ENCODE measurements at regions not wholly inside any gene's neighbourhood (a gene's known extent, or its start where the extent isn't known, plus 50 kb on each side); places are given as distances from the start of the nearest gene placed in this dataset.

DNA sequence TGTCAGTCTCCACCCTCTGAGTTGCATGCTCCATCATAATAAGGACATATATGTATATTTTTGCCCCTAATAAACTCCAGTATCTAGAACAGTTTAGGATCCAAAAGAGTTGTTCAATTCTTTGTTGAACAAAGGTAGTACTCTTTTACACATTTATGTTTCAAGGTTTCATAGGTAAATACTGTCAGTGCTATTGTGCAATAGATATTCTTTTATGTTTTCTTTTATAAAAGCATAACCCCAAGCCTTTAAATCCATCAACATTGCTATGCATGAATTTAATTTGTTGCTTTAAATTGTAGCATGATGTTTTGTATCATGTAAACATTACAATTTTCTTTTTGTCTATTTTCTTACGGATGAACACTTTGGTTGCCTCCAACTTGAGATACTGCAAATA is 469.7 kb upstream of the COBL start:
- DNase-seq (ENCODE audit: low read depth): no peak

DNA sequence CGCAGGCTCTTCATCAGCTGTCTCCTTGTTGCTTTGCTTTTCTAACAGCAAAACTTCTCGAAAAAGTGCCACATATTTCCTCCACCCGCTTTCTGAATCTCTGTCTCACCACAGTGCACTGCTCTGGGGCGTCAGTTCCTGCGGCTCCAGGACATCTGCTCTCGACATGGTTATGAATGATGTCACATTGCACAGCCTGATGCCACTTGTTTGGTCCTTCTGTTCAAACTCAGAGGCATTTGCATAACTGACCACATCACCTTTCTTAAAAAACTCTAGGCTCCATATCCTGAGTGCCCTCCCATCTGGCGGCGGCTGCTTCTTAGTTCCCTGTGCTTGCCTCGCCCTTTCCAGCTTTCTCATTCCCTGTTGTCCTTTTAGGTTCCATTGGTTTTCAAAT is 469.3 kb upstream of the COBL start:
- DNase-seq (ENCODE audit: low read depth): no peak

DNA sequence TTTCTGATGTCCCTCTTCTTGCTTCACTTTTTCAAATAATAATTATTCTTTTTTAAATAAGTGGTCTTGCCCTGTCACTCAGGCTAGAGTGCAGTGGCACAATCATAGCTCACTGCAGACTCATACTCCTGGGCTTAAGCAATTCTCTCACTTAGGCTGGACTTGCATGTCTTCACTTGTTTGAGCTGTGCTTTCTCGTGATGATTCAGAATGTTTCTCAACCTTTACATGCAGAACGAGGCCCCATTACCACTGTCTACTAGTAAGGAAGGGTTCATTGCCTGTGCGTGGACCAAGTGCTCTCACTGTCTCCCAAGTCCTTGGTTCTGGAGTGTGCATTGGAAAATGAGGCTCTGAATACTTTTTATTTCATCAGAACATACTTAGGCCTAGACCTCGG is 468.6 kb upstream of the COBL start:
- DNase-seq (ENCODE audit: low read depth): no peak

DNA sequence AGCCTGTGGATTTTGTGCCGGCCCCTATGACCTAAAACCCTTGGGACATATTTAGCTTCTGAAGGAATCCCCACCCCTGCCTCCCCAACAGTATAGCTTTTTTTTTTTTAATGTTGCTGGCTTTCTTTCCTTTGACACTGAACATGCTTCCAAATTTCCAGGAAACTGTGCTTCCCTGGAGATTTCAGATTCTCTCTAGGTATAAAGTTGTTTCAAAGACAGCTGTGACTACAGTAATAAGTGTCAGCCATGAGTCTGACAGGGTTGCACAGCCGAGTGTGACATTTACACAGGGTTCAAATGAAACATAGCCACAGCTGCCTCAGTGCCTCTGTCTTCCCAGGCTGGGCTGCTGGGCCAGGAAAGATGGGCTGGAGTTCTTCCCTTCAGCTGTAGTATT is 466.6 kb upstream of the COBL start:
- no peak for DNase-seq (ENCODE audit: low read depth)

DNA sequence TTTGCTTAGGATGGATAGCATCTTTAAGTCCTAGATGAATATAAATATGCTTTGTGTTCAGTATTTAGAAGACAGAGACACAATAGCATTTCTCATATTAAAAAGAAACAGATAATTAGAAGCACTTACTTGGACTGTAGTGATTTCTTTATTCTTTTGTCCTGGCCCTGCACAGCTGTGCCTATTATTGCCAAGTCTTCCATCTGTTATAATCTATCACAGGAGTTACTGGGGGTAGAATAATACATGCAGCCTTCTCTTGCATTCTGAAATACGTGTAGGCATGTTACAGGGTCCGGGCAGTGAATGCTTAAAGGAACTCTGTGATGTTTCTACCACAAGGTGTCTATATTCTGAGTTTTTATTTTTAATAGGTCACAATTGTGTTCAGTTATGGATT is 461.5 kb upstream of the COBL start:
- no peak for DNase-seq (ENCODE audit: low read depth)

DNA sequence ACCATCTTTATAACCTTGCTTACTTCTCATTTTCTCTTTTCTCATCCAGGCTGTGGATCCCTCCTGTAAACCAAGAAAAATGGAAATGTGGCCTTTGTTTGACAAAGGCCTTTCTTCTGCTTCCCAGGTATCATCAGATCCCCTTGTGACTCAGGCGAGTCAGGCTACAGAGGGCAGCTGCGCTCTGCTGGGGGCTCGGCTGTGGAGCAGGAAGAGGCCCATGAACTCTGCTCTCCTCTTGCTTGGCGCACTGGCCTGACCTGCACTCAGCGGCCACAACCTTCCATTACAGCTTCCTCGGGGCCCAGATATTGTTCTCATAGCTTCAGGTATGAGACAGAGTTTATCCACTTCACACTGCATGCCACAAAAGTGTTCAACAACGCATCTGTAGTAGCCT is 457.6 kb upstream of the COBL start:
- no peak for DNase-seq (ENCODE audit: low read depth)

DNA sequence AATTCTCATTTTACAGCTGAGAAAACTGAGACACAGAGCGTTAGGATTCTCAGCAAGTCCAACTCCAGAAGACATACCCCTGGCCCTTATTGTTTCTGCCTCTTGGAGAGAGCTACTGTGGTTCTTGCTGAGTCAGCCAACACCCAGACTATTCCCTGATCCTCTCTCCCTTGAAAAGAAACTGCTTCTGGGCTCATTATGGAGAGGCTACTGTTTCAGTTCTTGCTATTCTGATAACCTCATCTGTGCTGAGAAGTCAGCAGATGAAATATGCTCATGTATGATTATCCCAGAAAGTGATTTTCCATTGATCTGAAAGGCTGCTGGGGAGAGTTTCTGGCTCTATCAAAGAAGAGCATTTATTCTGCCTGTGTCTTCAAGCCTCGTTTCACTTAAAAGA is 455.6 kb upstream of the COBL start:
- no peak for DNase-seq (ENCODE audit: low read depth)

DNA sequence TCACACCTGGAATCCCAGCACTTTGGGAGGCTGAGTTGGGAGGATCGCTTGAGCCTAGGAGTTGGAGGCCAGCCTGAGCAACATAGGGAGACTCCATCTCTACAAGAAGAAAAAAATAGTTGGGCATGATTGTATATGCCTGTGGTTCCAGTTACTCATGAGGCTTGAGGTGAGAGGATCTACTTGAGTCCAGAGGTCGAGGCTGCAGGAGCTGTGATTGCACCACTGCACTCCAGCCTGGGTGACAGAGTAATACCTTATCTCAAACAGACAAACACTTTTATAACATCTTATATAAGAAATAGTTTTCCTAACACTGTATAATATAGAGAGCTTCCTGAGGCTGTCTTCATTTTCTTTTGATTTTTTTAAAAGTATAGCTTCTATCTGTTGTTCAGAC is 448.4 kb upstream of the COBL start:
- no peak for DNase-seq (ENCODE audit: low read depth)

DNA sequence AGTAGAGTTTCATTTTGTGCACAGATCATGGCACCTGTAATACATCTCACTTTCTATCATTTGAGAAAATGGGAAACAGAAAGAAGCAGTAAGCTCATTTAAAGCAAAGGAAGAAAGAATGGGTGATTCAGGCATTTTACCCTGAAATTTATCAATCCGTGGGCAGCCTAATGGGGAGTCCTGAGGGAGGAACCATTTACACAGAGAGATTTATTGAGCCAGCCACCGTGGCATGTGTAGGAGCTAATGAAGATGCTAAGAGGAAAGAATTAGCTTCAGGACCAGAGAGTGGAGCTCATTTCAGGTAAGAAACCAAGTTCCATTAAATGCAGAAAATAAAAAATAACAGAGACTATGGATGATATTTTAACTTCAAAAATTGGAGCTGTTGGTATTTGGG is 443.4 kb upstream of the COBL start:
- DNase-seq (ENCODE audit: low read depth): no peak

DNA sequence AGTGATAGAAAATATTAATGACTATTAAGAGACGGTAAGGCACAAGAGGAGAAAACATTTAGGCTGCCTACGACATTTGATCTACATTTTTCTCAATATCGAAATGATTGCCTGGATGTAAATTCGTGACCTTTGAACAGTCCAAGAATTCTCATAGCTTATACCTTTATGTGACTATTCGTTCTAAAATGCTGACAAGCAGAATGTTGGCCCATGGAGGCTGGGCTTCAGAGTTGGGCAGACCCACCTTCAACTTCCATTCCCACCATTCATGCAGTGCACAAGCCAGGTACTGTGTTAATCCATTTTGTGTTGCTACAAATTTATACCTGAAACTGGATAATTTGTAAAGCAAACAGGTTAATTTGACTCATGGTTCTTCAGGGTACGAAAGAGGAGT is 441.4 kb upstream of the COBL start:
- DNase-seq (ENCODE audit: low read depth): no peak

DNA sequence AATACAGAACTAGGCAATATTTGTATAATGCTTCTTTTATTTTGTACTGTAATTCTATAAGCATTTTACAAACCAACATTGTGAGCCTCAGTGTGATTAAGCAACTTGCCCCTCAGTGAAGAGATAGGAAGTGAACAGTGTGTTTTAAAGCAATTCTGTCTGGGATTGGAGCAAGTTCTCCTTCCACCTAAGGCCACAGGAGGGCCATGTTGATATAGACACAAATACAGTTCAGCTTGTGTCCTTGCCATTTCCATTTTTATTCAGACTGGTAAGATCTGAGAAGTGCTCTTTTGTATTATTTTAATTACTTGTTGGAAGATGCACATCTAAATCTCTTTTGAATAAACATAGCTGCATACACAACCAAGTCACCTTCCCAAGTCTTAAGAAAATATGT is 416.3 kb upstream of the COBL start:
- DNase-seq (ENCODE audit: low read depth): no peak

DNA sequence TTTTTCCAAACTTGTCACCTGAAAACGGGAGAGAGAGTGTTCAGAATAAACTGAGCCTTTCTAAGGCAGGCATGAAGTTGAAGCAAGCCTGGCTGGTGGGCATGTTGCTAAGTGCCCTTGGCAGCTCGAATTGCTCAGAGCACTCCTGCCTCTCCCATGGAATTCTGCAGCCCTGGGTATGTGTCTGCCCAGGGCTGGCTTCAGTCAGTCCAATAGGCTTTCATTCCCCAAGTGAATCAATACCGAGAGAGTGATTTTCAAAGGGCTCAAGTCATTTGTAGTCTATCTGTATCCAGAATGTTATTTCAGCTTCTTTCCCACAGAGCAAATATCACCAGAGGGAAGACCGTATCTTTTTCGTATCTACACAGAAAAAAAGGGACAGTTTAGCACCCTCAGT is 415.5 kb upstream of the COBL start:
- DNase-seq (ENCODE audit: low read depth): no peak

DNA sequence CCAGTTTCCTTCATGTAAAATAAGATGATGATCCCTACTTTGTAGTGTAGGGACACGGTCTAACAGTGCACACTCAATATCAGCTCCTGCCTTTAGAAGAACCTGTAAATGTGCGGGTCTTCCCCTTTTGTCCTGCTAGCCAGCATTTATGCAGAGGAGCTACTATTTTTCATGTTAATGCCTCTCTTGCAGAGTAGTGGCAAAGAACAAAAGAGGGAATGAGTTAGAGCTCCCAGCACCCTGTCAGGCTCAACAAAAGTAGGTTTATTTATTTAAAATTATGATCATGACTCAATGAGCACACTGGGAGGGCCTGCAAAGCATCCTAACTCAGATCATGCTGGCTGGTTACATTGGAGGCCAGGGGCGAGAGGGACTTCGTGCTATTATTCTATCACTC is 414.5 kb upstream of the COBL start:
- DNase-seq (ENCODE audit: low read depth): no peak

DNA sequence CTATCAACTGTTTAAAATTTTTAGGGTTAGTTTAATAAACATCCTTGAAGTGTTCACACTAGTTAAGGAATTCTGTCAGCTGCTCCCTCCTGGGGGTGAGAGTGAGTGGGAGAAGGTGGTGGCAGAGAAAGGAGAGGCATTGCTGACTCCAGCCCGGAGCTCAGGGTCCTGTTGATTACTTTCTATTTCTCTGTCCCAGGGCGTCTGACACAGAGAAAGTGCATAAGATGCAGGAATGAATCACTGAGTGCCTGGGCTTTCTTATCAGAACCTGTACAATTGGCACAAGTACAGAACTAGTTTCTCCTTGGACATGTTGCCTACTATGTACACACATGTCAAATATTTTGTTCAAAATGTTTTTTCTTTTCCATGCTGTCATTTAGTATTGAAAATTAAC is 410.8 kb upstream of the COBL start:
- DNase-seq (ENCODE audit: low read depth): no peak

DNA sequence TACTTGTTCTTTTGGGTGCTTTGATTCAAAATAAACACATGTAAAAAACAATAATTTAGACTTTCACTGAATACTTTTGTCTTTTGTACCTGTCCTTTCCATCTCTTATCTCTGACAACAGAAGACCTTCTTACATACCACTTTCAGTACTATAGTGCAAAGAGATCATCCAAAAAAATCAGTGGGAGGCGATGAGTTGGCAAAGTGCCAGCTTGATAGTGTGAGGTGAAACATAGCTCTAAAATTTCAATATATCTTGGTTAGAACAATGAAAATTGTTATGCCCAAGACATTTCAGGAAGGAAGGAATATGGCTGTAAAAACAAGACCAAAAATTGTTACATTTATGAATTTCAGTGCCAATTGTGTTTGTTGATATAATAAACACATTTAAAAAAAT is 390.2 kb upstream of the COBL start:
- DNase-seq (ENCODE audit: low read depth): no peak

DNA sequence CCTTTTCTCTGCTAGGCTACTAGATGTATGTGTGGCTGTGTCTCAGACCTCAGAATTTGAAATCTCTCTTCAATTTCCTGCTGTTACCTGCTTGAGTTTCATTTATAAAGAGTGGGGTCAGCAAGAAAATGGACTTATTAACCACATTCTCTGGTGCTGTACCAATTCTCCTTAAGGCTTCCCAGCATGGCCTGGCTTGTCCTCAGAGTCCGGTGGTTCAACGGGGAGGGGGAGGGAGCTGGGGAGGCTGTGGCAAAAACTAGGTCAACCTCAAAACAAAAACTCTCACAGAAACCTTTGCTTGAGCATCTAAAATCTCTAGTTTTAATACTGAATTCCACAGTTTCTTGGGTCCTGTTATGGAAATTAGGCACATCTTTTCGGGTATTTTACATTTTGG is 389.1 kb upstream of the COBL start:
- no peak for DNase-seq (ENCODE audit: low read depth)

DNA sequence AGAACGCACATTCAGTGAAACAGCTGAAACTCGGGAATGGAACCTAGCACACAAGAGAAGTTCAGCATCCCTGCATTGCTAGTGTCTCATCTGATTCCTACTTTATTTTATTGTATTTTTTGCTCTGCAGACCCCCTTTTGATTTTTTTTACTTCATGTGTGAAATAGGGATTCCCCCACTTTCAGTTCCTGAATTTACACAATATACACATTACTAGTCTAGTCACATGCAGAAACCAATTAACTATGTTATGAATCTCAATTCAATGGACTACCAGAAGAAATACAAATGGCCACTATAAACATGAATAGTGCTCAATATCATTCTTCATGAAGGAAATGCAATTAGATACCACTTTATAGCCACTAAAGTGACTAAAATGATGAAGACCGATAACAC is 386.1 kb upstream of the COBL start:
- DNase-seq (ENCODE audit: low read depth): no peak

DNA sequence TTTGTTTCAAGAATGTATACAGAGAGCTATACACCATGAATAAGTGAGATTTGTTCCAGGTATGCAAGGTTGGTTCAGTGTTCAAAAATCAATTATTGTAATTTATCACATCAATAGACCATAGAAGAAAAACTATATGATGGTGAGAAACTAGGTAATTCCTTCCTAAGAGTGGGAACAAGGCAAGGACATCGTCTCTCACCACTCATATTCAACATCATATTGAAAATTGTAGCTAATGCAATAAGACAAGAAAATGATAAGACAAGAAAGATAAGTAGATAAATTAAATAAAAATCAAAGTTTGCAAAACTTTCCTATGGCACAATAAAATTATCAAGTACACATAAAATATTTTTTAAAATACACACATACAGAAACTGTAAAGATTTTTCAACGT is 385.3 kb upstream of the COBL start:
- no peak for DNase-seq (ENCODE audit: low read depth)

DNA sequence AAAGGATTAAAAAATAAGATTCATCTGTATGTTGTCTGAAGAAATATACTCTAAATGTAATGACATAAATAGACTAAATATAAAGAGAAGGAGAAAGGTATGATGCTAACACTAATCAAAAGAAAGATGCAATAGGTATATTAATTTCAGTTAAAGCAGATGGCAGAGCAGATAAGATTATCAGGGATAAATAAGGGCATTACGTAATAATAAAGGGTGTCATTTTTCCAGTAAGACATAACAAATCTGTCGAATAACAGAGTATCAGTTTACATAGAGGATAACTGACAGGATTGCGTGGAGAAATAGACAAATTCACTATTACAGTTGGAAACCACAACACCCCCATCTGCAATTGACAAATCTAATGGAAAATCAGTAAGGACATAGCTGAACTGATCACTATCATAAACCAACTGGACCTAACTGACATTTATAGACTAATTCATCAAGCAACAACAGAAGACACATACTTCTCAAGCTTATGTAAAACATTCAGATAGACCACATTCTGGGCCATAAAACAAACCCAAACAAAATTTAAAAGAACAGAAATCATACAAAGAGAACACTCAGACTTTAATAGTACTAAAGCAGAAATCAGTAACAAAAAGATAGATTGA is 384.1 kb upstream of the COBL start:
- DNase-seq (ENCODE audit: low read depth): no peak

DNA sequence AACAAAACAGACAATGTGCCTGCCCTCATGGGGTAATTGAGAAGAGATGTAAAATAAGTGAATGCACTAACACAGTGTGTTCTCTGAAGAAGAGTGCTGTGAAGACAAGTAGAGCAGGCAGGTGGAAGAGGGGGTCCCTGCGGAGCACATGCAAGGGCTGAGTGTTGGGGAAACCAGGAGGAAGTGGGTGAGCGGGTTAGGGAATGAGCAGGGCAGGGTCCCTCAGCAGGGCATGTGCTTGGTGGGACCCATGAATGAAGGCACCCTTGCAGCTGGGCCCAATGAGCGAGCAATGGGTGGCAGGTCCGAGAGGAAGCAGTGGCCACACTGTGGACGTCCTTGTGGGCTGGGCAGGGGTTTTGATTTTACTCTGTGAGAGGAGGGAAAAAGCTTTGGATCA is 376.6 kb upstream of the COBL start:
- DNase-seq (ENCODE audit: low read depth): no peak

DNA sequence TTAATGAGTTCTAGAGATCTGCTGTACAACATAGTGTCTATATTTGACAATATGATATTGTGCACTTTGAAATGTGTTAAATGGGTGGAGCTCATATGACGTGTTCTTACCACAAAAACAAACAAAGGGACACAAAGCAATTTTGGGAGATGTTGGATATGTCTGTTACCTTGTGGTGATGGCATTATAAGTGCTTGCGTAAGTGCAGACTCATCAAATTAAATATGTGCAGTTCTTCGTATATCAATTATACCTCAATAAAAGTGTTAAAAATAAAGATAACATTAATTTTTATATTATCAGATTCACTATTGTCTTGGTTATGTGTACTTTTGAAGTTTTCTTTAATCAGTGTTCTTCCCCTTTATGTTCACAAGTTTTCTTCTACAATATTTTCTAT is 372.9 kb upstream of the COBL start:
- no peak for DNase-seq (ENCODE audit: low read depth)

DNA sequence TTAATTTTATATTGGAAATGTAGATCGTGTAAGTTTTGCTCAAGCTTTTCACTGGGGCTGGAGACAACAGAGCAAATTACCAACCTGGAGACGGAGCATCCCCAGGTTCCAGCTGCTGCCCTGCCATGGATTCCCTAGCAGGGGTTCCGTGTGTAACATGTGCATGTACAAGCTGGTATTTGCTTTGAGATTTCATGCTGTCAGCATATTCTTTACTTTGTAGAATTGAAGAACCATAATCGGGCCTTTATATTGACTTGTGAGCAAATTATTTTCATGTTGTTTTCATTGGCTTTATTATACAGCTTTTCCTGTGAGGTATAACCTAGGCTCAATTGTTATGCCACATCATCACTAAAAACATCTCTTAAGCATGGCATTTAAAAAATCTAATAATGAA is 369.2 kb upstream of the COBL start:
- DNase-seq (ENCODE audit: low read depth): no peak

DNA sequence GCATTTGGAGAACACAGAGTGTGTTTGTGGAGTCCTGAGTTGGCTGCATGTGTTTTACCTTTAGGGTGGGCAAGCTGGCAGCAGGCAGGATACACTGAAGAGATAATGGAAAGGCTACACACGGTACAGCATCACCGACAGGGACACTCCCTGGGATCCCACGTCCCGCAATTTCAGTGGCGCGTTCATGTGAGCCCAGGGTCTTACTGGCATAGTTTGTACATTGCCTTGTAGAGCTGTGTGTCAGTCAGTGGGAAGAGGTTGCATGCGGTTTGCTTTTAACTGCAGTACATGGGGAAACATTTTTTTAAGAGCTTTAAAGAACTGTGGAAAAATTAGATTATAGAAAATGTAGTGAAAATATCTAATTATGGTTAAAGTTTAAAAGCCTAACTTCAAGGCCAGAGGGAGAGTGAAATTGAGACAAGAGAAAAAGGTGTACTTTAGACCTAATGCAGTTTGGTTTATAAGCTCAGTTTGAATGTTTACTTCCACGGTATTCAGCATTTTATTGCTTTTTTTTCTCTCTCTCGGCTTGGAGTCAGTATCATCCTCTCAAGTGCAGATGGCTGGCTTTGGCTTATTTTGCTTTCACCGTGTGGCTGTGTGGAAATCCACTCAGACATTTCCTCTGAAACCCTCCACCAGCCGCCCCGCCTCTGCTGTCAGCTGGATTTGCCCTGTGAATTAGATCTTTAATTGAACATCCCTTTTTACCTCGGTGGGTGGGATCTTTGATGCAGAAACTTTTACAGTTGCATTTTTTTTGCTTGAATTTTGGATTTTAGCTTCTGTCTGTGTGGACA is 364.2 kb upstream of the COBL start:
- DNase-seq (ENCODE audit: low read depth): no peak

DNA sequence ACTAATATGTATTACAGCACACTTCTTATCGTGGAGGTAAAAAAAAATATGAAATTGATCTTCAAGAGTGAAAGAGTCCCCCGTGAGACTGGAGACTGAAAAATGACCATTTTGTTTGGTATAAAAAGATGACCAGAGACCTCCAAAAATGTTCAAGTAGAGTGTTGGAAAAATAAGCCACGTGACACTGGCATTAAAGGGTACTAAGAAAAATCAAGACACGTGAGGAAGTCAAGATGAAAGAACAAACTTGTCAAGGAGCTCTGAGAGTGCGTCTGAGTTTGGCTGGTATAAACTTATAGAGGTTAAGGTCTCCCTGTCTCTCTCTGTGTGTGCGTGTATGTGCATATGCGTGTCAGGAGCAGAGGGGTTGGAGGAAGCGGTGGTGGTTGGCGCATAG is 362.7 kb upstream of the COBL start:
- no peak for DNase-seq (ENCODE audit: low read depth)
